GM23338 (cell line): ENCODE measurements at regions not wholly inside any gene's neighbourhood (a gene's known extent, or its start where the extent isn't known, plus 50 kb on each side); places are given as distances from the start of the nearest gene placed in this dataset.

Experiments used
- ATAC-seq: fragments of 200-7000 bp; cut with Tn5 transposase; 3 replicates; pipeline ENCODE4 v1.9.1; 2020
- DNase-seq: peaks from one replicate; pipeline ENCODE4 v3.0.0-alpha.2; 2015; ENCODE audit warnings: low spot score
- H2AFZ ChIP-seq: fragments of 200-600 bp; sonication (generic); 2 replicates; pipeline ENCODE4 v1.8.0; 2016; ENCODE audit warnings: antibody characterized with exemption, mild to moderate bottlenecking, moderate library complexity
- H3F3A ChIP-seq: fragments of 200-600 bp; sonication (generic); replicated peaks from 2 replicates; pipeline ENCODE4 v1.8.0; 2017; ENCODE audit warnings: antibody characterized with exemption, mixed run types, low read depth
- H3K27ac ChIP-seq: fragments of 200-600 bp; sonication (generic); 2 replicates; pipeline ENCODE4 v1.6.1; 2016; ENCODE audit warnings: low read depth
- H3K27me3 ChIP-seq: fragments of 200-600 bp; sonication (generic); 2 replicates; pipeline ENCODE4 v1.8.0; 2016; ENCODE audit warnings: mild to moderate bottlenecking, mixed run types, moderate library complexity; ENCODE audit not compliant: insufficient read depth
- H3K36me3 ChIP-seq: fragments of 200-600 bp; sonication (generic); 2 replicates; pipeline ENCODE4 v1.8.0; 2016; ENCODE audit warnings: mild to moderate bottlenecking; ENCODE audit not compliant: insufficient read depth
- H3K4me1 ChIP-seq: fragments of 200-600 bp; sonication (generic); 2 replicates; pipeline ENCODE4 v1.8.0; 2016; ENCODE audit warnings: mild to moderate bottlenecking, moderate library complexity; ENCODE audit not compliant: insufficient read depth
- H3K4me2 ChIP-seq: fragments of 200-600 bp; sonication (generic); 2 replicates; pipeline ENCODE4 v1.7.1; 2017; ENCODE audit warnings: mixed run types
- H3K4me3 ChIP-seq: fragments of 200-600 bp; sonication (generic); 2 replicates; pipeline ENCODE4 v1.6.1; 2016; ENCODE audit warnings: mixed run types
- H3K79me2 ChIP-seq: fragments of 200-600 bp; sonication (generic); replicated peaks from 2 replicates; pipeline ENCODE4 v1.8.0; 2017; ENCODE audit warnings: mild to moderate bottlenecking; ENCODE audit not compliant: insufficient read depth
- H3K9me2 ChIP-seq: fragments of 200-600 bp; sonication (generic); 2 replicates; pipeline ENCODE4 v1.8.0; 2017; ENCODE audit not compliant: insufficient read depth
- H4K20me1 ChIP-seq: fragments of 200-600 bp; sonication (generic); replicated peaks from 2 replicates; pipeline ENCODE4 v1.8.0; 2017; ENCODE audit warnings: mild to moderate bottlenecking; ENCODE audit not compliant: insufficient read depth
- H3K27ac Mint-ChIP-seq: 2 replicates; pipeline ENCODE4 v1.8.0; 2020; ENCODE audit warnings: inconsistent platforms, mild to moderate bottlenecking, moderate library complexity, mixed read lengths
- H3K27me3 Mint-ChIP-seq: 3 replicates; pipeline ENCODE4 v1.8.0; 2022; ENCODE audit warnings: low read depth, mild to moderate bottlenecking, moderate library complexity, mixed read lengths, inconsistent platforms; ENCODE audit not compliant: insufficient read depth, poor library complexity
- H3K36me3 Mint-ChIP-seq: 3 replicates; pipeline ENCODE4 v1.8.0; 2021; ENCODE audit warnings: low read depth, mild to moderate bottlenecking, inconsistent platforms, moderate library complexity, mixed read lengths
- H3K4me1 Mint-ChIP-seq: 3 replicates; pipeline ENCODE4 v1.8.0; 2020; ENCODE audit warnings: mild to moderate bottlenecking, inconsistent platforms, mixed read lengths
- H3K4me3 Mint-ChIP-seq: 3 replicates; pipeline ENCODE4 v1.8.0; 2021; ENCODE audit warnings: moderate library complexity, mild to moderate bottlenecking, inconsistent platforms, mixed read lengths
- H3K9me3 Mint-ChIP-seq: 3 replicates; pipeline ENCODE4 v1.8.0; 2020; ENCODE audit warnings: moderate library complexity, mild to moderate bottlenecking, inconsistent platforms, mixed read lengths
- EZH2phosphoT487 ChIP-seq: fragments of 200-600 bp; sonication (generic); IDR thresholded peaks from one replicate; pipeline ENCODE4 v1.8.1; 2018; ENCODE audit warnings: antibody characterized with exemption; ENCODE audit not compliant: unreplicated experiment
- JUNB ChIP-seq: IDR thresholded peaks from one replicate; pipeline ENCODE4 v1.6.1; 2016; ENCODE audit warnings: antibody characterized with exemption; ENCODE audit not compliant: unreplicated experiment
- POLR2AphosphoS5 ChIP-seq: IDR thresholded peaks from 2 replicates; pipeline ENCODE4 v1.6.1; 2016; ENCODE audit warnings: antibody characterized with exemption, low read depth
- ZNF331 ChIP-seq: fragments of 250-450 bp; sonication (Bioruptor Pico); IDR thresholded peaks from 2 replicates; pipeline ENCODE4 v1.5.0; 2020; ENCODE audit warnings: low read depth, mild to moderate bottlenecking, moderate library complexity
- ZNF462 ChIP-seq: fragments of 250-450 bp; sonication (Bioruptor Pico); IDR thresholded peaks from 2 replicates; pipeline ENCODE4 v1.5.0; 2020; ENCODE audit warnings: mild to moderate bottlenecking, moderate library complexity
- TF ChIP-seq, protein P1 (sequence below), 2 experiments: fragments of 200-600 bp in 1 of 2; sonication (generic) in 1 of 2; conservative IDR thresholded peaks; 2 replicates each; pipeline versions ENCODE4 v1.5.1 to v1.6.1; 2016 to 2017; ENCODE audit warnings: antibody characterized with exemption in 2 of 2, low read depth in 2 of 2, mild to moderate bottlenecking in 2 of 2, moderate library complexity in 1 of 2

GRCh38 chr14:21802441-21802840, 128.8 kb upstream of the OR4E1 start:
- no peaks in the 10 kb centered on the region for H3K9me2 ChIP-seq

More at GRCh38 chr14:21802441-21802840, 128.8 kb upstream of the OR4E1 start:
- Histone ChIP-seq H3K4me3 (no peak overlapping the region), H4K20me1 (no peaks in the 10 kb centered on the region), H3K27me3 (no peaks in the 10 kb centered on the region), H3K4me1 (no peaks in the 10 kb centered on the region), H2AFZ (no peak overlapping the region), H3K4me2 (no peak overlapping the region), H3F3A (no peaks in the 10 kb centered on the region), H3K27ac (no peak overlapping the region), H3K79me2 (no peaks in the 10 kb centered on the region), H3K36me3 (no peaks in the 10 kb centered on the region)
- Mint-ChIP-seq H3K9me3 (peaks cover 8% of the 10 kb centered on the region; the same call in 2 of the 3 replicates), H3K27me3 (no peaks in the 10 kb centered on the region), H3K36me3 (no peaks in the 10 kb centered on the region; the same call in 2 of the 3 replicates), H3K4me1 (peaks cover 8% of the 10 kb centered on the region; the same call in 2 of the 3 replicates), H3K27ac (no peak overlapping the region), H3K4me3 (no peak overlapping the region)
- no peak for TF ChIP-seq POLR2AphosphoS5
- TF ChIP-seq ZNF462 (CRISPR knock-in tag), result no peak
- TF ChIP-seq, protein P1, sequence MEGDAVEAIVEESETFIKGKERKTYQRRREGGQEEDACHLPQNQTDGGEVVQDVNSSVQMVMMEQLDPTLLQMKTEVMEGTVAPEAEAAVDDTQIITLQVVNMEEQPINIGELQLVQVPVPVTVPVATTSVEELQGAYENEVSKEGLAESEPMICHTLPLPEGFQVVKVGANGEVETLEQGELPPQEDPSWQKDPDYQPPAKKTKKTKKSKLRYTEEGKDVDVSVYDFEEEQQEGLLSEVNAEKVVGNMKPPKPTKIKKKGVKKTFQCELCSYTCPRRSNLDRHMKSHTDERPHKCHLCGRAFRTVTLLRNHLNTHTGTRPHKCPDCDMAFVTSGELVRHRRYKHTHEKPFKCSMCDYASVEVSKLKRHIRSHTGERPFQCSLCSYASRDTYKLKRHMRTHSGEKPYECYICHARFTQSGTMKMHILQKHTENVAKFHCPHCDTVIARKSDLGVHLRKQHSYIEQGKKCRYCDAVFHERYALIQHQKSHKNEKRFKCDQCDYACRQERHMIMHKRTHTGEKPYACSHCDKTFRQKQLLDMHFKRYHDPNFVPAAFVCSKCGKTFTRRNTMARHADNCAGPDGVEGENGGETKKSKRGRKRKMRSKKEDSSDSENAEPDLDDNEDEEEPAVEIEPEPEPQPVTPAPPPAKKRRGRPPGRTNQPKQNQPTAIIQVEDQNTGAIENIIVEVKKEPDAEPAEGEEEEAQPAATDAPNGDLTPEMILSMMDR (conservative IDR thresholded peaks at IDR 0.05; ENCODE audit: low read depth in 2 of 2), result no peak
- TF ChIP-seq EZH2phosphoT487, result no peak
- TF ChIP-seq ZNF331 (CRISPR knock-in tag), result no peak
- no peak for TF ChIP-seq JUNB
- DNase-seq, result no peak
- ATAC-seq, result no peak
